ENCODE measurements at regions not wholly inside any gene's neighbourhood (a gene's known extent, or its start where the extent isn't known, plus 50 kb on each side); places are given as distances from the start of the nearest gene placed in this dataset.

DNA sequence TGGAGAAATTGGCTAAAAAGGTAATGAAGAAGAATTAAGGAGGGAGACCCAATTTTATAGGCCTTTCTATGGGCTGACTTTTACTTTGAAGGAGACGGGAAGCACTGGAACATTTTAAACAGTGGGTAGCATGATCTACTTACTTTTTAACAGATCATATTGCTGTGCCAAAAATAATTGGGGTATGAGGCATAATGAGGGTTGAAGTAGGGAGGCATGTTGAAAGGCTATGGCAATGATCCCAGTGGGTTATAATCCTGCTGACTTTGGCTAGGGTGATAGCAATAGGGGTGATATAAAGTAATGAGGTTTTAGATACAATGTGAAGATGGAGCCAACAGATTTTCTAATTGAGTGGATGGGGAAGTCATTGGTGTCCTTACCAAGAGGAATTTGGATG is 73.2 kb downstream of the GPR37 start:
- DNase-seq, result no peak

DNA sequence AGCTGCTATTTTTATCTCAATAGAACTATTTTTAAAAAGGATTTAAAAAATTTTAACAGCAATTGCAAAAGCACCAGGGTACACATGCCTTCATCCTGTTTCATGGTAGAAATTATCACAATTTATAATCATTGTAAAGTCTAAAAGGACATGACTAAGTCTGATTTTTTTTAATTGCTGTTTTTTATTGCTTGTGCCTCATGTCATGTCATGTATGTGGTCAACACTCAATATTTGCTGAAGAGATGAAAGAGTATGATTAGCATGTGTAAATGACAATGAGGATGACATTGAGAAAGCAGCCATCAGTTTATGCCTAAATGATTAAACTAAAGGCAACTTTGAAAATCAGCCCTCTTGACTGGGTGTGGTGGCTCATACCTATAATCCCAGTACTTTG is 74.8 kb downstream of the GPR37 start:
- no peak for DNase-seq

DNA sequence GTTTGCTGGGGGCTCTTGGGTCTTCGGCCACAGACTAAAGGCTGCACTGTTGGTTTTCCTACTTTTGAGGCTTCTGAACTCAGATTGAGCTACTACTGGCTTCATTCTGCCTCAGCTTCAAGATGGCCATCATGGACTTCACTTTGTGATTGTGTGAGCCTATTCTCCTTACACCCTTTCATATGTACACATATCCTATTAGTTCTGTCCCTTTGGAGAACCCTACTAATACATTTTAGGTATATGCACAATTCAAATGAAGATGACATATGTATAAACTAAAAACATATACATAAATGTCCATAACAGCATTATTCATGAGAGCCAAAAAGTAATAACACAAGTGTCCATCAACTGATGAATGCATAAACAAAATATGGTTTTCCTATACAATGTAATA is 75.7 kb downstream of the GPR37 start:
- no peak for DNase-seq

DNA sequence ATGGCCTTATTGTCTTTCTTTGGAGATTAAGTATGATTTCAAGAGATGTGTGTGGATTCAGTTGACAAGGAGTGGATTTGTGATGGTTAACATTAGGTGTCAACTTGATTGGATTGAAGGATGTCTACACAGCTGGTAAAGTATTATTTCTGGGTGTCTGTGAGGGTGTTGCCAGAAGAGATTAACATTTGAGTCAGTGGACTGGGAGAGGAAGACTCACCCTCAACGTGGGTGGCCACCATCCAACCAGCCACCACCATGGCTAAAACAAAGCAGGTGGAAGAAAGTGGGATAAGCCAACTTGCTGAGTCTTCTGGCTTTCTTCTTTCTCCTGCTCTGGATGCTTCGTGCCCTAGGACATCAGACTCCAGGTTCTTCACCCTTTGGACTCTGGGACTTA is 76.1 kb downstream of the GPR37 start:
- no peak for DNase-seq

DNA sequence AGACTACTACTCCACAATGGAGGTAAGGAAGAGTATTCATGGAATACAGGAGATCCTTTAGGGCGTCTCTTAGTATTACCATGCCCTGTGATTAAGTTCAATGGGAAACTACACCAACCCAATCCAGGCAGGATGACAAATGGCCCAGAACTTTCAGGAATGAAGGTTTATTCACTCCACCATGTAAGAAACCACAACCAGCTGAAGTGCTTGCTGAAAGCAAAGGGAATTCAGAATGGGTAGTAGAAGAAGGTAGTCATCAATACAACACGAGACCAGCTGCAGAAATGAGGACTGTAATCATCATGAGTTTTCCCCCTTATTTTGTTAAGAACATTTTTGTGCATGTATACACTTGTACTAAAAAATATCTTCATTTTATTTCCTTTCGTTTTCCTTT is 76.6 kb downstream of the GPR37 start:
- DNase-seq, result no peak

DNA sequence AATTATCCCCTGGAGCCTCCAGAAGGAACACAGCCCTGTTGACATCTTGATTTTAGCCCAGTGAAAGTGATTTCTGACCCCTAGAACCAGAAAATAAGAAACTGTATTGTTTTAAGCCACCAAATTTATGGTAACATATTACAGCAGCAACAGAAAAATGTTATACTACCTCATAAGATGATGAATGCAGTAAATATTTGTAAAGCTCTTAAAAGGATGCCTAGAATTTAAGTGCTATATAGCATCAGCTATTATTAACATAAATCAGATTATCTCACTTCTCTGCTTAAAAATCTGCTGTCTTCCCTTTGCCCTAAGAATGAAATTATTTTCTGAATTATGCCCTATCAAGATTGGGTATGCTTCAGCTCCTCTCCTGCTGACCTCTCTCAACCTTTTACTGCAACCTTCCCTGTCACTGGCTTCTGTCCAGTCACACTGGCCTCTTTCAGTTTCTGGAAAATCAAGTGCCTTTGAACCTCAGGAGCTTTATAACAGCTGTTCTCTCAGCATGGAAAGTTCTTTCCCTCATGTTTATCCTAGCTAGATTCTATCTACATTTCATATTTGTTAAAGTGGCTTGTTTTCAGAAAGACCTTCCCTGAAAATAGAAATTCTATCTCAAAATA is 78.9 kb downstream of the GPR37 start:
- no peak for DNase-seq

DNA sequence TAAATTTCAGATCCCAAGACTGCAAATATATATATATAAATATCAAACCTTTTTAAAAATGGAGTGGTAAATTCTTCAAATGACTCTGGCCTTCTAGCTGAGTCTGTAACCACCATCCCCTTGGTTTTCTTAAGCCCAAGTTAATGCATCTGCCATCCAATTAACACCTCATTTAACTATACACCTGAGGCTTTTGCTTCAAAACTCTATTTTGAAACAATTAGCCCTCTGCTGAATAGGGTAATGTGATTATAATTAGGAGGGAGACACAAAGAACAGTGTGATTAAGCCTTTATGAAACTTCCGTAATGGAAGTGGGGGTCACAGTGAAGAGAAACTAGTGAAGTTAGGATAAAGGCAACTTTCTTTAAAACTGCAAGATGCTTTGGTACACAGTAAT is 83.6 kb downstream of the GPR37 start:
- no peak for DNase-seq

DNA sequence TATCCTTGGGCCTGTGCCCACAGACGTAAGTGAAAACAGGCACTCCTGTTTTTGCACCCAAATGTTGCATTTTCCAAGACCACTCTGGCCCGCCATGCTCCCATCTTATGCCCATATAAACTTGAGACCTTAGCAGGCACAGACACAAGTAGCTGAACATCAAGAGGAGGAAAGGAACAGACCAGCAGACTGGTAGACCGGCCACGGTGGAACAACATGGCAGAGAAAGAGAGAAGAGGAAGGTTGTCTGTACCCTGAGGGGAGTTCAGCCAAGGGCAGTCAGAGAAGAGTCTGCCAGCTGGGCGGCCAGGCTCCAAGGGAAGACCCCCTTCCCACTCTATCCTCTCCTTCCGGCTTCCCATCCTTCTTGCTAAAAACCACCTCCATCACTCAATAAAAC is 85.3 kb downstream of the GPR37 start:
- DNase-seq, result no peak

DNA sequence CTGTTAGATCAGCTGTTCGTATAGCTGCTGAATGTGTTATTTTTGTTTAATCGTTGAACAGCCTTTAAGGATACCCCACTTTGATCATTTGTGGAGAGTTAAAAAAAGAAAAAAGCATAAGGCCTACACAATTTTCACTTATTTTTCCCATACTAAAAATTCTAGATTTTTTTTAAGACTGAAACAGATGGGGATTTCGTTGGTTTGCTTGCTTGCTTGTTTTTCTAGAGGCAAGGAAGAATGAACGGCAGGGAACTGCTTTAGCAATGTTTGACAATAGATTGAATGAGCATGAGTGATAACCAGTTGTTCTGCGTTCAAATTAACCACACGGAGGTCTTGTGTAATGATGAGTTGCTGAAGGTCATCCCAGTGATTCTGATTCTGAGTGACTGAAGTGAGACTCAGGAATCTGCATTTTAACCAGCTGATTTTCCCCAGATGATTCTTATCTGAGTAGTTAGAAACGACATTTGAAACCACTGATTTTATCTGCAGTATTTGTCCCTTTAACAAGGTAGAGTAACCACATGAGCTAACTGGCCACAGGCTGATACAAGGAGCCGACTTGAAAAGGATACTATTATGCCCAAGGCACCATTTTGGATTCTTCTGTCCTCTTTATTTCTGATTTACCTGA is 85.9 kb downstream of the GPR37 start:
- DNase-seq, result no peak

DNA sequence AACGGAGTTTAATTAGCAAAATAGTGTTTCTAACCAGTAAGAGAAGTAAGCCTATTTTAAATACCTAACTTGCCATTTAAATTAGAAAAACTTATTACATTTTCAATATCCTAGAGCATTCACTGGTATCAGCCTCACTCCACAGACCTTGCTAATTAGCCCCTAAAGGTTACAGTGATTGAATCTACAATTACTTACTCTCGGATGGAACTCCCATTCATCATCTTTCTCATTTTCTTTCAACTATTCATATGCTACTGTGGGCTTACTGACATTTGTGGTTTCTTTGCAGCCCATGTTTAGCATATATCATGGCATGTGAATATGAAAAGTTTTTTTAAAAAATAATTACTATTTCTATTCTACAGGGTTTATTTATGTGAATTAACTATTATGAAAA is 86.4 kb downstream of the GPR37 start:
- no peak for DNase-seq

DNA sequence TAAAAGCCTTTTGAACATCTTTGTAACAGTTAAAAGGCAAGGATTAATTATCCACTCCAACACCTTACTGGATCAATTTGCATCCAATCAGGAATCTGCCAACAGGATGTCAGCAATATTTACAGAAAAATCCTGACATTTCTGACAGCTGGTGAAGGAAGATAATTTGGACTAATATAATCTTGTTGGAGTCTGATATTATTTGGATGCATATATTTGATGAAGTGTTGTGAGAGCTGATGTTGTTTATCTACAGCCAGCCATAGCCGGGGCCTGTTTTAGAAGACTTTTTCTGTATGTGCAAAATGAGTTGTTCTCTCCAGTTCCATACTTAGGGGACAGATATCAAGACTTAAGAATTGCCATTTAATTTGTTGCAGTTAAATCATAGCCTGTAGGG is 91.1 kb downstream of the GPR37 start:
- DNase-seq, result no peak

DNA sequence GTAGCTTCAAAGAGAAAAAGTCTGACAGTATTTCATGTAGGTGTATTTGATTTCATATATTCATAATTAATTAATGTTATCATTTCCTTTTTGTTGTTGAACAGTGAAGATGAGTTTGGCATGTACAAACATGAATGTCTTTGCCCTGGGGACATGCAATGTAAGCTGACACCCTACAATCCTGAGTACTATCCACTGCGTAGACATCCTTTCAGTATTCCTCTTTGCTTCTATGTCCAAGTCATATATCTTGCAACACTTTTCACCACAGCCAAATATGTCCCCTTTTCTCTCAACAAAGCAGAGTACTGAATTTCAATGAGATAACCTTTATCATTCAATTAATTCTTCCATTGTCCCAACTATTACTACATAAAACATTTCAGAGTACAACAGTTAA is 93.6 kb downstream of the GPR37 start:
- DNase-seq, result no peak

DNA sequence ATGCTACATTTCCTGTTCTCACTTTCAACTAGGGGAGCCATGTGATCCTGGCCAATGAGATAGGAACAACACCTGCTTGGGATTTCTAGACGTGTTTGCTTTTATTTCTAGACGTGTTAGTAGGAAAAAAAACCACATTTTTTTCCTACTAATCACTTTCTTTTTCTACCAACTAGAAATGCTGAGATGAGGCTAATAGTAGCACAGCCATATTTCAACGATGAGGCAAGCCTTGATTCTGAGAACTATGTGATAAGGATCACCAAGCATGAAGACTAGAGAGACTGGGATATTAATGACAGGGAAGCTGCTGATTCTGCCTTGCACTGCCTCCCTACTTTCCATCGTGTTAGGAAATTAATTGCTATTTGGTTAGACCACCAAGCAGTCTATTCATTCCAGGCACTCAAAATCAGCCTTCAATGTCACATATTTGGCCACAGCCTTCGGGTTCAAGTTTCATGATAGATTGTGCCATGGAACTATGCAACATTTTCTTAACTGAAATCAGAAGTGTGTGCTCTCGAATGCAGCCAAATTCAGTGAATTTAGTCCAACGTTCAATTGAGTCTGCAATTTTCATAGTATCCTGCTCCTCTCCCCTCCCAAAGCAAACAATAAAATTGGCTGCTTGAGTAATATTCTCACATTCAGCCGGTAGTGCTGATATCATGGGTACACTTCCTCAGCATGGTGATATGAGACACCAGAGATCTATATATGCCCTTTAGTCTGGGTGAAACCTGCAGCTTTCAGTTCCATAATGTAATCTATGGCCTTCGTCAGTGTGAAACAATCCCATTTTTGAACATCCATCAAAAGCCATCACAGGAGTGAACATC is 98.1 kb downstream of the GPR37 start:
- DNase-seq, result no peak

DNA sequence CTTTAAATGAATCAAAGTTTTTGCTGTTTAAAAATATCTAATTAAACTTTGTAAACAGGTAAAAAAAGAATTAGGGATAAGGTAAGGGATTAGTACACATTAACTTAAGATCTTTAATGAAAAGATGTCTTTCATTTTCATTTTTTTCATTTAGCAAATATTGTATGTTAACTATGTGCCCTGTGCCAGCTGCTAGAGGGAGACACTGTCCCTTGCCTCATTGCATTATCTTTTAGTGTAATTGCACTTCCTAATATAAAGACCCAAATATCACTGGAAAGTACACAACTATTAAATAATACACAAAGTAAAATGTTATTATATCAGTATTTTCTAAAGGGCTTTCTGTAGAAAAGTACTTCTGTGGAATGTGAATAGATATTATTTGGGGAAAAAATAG is 102.7 kb downstream of the GPR37 start:
- no peak for DNase-seq

DNA sequence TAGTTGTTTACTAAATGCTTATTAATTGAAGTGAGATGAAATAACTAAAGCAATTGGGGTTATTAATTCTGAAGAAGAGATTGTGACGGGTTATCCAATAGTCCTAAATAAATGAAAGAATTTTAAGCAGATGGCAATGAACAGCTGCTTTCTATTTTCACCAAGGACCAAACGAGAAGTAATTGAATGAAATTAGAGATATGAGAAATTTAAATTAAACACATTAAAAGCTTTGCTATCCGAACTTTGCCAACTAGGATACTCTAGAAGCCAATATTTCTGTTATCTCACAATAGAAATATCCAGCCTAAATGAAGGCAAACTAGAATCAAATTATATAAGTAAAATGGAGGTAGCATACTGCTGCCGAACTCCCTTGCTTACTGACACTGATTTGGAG is 103.2 kb downstream of the GPR37 start:
- no peak for DNase-seq

DNA sequence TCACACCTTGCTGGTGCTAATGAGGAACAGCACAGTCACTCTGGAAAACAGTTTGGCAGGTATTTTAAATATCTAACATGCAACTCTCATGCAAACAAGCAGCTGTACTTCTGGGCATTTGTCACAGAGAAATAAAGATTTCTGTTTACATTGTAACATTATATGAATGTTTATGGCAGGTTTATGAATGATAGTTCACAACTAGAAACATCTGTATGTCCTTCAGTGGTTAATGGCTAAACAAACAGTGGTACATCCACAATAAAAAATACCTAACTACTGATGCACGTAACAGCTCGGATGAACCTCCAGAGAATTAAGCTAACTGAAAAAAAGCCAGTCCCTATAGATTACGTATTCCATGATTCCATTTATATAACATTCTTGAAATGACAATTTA is 109.6 kb downstream of the GPR37 start:
- peak; percentile 31 for DNase-seq

DNA sequence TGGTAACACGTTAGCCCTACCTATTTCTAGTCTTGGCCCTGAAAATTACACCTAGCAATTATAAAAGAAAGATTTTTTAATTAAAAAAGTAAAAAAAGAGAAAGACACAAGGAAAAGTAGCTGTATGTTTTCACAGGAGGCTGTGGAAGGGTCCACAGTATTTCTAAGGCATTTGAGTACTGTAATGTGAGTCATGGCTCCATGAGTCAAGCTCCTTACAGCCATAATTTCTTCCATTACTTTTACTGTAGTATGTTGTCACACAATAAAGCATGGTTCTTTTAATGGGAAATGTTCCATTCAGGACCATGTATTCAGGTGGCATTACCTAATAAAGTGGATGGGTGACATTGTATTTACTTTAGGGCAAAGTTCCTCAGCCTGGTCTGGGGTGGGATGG is 113.4 kb downstream of the GPR37 start:
- no peak for DNase-seq

DNA sequence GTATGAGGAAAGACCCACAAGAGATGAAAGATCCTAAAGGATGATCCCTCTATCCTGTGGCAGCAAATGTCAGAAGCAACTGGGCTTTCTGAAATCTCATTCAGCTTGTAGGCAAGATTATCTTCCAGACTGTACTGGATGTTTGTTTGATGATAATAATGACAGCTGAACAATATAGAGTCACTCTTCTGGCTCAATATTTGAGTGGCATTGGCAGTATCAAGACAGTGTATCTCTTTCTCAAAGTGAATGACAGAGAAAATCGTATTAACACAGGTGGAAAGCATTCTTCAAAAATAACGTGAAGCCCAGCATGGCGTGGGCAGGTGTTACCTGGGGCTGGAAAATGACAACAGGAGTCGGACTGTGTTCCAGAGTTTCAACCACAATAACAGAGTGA is 114.5 kb downstream of the GPR37 start:
- no peak for DNase-seq

DNA sequence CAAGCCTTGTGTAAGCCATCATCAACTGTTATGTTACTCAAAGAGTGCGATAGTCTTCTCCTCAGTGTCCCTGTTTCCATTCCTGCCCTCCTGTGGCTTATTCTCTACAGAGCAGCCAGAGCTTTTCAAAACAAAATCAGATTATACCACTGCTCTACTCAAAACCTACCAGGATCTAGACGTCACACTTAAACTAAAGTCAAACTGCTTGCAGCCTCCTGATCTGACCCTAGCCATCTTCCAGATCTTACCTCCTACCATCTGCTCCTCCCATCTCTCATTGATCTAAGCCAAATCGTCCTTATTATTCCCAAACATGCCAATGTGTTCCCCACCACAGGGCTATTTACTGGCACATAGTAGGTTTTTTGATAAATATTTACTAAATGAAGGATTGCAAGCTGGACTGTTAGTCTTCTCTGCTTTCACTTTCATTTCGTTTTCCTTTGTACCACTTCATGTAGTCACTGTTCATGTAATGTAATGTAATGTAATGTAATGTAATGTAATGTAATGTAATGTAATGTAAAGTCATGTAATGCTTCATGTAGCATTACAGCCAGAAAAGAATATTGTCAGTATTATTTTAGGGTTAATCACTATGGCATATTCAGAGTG is 116.1 kb downstream of the GPR37 start:
- DNase-seq, result no peak

DNA sequence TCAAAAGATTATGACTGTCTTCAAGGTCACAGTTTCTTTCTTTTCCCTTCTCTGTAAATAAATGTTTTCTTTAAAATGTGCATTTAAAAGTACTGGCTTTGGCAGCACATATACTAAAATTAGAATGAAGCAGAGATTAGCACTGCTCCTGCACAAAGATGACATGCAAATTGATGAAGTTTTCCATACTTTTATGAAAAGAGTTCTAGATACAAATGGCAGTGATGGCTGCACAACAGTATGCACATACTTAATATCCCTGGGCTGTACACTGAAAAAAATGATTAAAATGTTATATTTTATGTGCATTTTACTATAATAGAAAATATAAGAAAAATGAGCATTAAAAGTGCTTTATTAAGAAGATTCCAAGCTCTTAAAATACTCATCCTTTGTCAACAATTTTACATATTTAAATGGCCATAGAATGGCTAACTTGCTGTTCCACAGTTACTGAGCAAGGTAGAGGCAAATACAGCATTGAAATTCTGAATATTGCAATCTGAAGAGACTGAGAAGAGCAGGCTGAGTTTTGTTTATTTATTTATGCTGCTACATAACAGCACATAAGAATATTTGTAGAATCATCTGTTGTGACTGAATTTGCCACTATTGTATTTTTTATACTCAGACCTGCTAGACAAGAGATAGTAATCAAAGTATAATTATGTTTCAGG is 117.8 kb downstream of the GPR37 start:
- no peak for DNase-seq

DNA sequence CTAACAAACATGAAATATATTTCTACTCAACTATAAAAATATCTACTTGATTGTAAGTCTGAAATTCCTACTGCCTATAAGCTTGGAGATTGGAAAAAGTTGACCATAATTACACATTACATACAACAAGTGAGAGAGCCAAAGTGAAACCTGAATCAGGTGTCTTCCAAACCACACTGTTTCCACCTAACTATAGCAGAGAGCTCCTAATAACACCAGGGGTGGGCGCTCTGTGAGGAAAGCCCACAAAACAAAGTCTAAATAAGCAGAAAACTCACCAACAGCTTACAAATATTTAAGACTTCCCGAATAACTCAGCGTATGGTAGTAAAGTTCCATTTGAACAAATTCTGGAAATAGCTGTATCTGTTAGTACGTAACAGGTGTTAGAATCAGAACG is 119.9 kb downstream of the GPR37 start:
- DNase-seq, result no peak

DNA sequence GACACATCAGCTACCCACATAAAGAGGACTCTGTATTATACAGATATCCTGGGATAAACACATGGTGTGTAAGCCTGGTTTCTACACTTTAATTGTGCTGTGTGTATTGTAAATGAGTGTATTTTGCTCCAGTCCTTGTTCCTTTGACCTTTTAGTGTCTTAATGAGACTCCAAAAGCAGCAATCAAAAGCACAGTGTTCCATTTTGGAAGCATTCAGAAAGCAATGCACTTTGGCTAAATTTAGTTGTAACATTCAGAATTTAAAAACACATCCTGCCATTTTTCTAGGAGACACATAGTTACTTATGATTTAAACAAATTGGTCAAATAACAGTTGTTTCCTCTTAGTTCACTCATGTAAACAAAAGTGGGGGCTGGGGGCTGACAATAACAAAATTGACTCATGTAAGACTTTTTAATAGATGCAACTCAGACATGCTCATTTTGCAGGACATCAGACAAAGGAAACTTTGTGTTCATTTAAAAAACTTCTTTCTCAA is 122.2 kb downstream of the GPR37 start:
- no peak for DNase-seq

DNA sequence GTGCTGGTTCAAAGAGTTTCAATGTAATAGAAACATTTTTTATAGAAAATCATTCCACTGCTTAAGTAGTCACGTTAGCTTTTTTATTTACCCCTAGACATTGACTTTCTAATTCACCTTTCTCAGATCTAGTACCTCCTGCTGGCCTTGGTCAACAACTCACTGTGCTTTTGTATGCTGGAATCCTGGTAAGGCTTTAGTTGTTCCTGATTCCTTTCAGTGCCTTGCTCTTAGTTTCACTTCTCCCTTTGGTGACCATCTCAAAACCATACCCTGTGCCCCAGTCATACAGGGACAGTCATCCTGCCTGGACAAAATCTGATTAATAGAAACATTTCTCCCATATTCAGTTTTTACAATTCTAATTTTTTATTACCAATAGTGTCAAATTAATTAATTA is 130.2 kb downstream of the GPR37 start:
- DNase-seq, result no peak
